ENCODE measurements at regions not wholly inside any gene's neighbourhood (a gene's known extent, or its start where the extent isn't known, plus 50 kb on each side); places are given as distances from the start of the nearest gene placed in this dataset.

GRCh38 chr4:157911662-157912061 is 261.2 kb downstream of the GASK1B start:
- TF ChIP-seq MAX (IDR thresholded peaks at IDR 0.05) (no peak), CEBPB (IDR thresholded peaks at IDR 0.05) (no peak), TEAD4 (IDR thresholded peaks at IDR 0.05) (no peak), RAD21 (IDR thresholded peaks at IDR 0.05; ENCODE audit: low read depth) (no peak), EP300 (IDR thresholded peaks at IDR 0.05; ENCODE audit: borderline replicate concordance) (no peak), CREB1 (IDR thresholded peaks at IDR 0.05; ENCODE audit: low read depth) (no peak), YY1 (IDR thresholded peaks at IDR 0.05; ENCODE audit: low read depth) (no peak), NFIC (IDR thresholded peaks at IDR 0.05) (no peak), USF1 (IDR thresholded peaks at IDR 0.05) (no peak), FOXM1 (IDR thresholded peaks at IDR 0.05; ENCODE audit: borderline replicate concordance, low read depth) (no peak), TAF1 (IDR thresholded peaks at IDR 0.05; ENCODE audit: low read depth) (no peak), ZBTB7A (IDR thresholded peaks at IDR 0.05; ENCODE audit: low read depth) (no peak), REST (IDR thresholded peaks at IDR 0.05; ENCODE audit: low read depth) (no peak)

All from Ishikawa (cell line).